ENCODE measurements at regions not wholly inside any gene's neighbourhood (a gene's known extent, or its start where the extent isn't known, plus 50 kb on each side); places are given as distances from the start of the nearest gene placed in this dataset.

GRCh38 chr11:134679592-134679991, 267.6 kb upstream of the B3GAT1 start:
- no peaks in the 10 kb centered on the region for H3K9me3 ChIP-seq (ENCODE audit: low read length)

GRCh38 chr11:134678744-134679143, 266.7 kb upstream of the B3GAT1 start:
- Histone ChIP-seq H3K27me3 (ENCODE audit: insufficient read depth, low read length) (no peaks in the 10 kb centered on the region), H3K9me2 (ENCODE audit: low read depth, low read length) (no peaks in the 10 kb centered on the region), H3K36me3 (ENCODE audit: insufficient read depth, low read length) (no peaks in the 10 kb centered on the region), H3K9ac (ENCODE audit: low read length) (no peak overlapping the region), H3K4me3 (ENCODE audit: low read depth, low read length, poor library complexity, severe bottlenecking) (no peak overlapping the region), H4K20me1 (ENCODE audit: insufficient read depth, low read length) (no peaks in the 10 kb centered on the region), H2AFZ (ENCODE audit: low read length) (no peak overlapping the region), H3F3A (ENCODE audit: insufficient read depth, low read length) (no peaks in the 10 kb centered on the region), H3K79me2 (ENCODE audit: insufficient read depth, low read length) (no peaks in the 10 kb centered on the region), H3K9me3 (ENCODE audit: low read length) (no peaks in the 10 kb centered on the region), H3K4me2 (ENCODE audit: low read length) (no peak overlapping the region), H3K4me1 (ENCODE audit: insufficient read depth, low read length, severe bottlenecking) (no peaks in the 10 kb centered on the region), H3K27ac (ENCODE audit: low read depth, low read length, poor library complexity, severe bottlenecking) (no peak overlapping the region)
- TF ChIP-seq EZH2 (IDR thresholded peaks at IDR 0.05; ENCODE audit: borderline replicate concordance, low read length) (no peak), CTCF (IDR thresholded peaks at IDR 0.05; ENCODE audit: low read length) (no peak)

More at GRCh38 chr11:134679592-134679991, 267.6 kb upstream of the B3GAT1 start:
- no peaks in the 10 kb centered on the region for H4K20me1 ChIP-seq (ENCODE audit: insufficient read depth, low read length)
- no peaks in the 10 kb centered on the region for H3K79me2 ChIP-seq (ENCODE audit: insufficient read depth, low read length)
- H2AFZ ChIP-seq (ENCODE audit: low read length): no peak overlapping the region
- TF ChIP-seq EZH2 (IDR thresholded peaks at IDR 0.05; ENCODE audit: borderline replicate concordance, low read length) (no peak), CTCF (IDR thresholded peaks at IDR 0.05; ENCODE audit: low read length) (no peak)
- H3K27me3 ChIP-seq (ENCODE audit: insufficient read depth, low read length): no peaks in the 10 kb centered on the region
- no peak overlapping the region for H3K9ac ChIP-seq (ENCODE audit: low read length)
- no peaks in the 10 kb centered on the region for H3F3A ChIP-seq (ENCODE audit: insufficient read depth, low read length)
- no peak overlapping the region for H3K27ac ChIP-seq (ENCODE audit: low read depth, low read length, poor library complexity, severe bottlenecking)
- no peak overlapping the region for H3K4me3 ChIP-seq (ENCODE audit: low read depth, low read length, poor library complexity, severe bottlenecking)
- no peak overlapping the region for H3K4me2 ChIP-seq (ENCODE audit: low read length)
- H3K4me1 ChIP-seq (ENCODE audit: insufficient read depth, low read length, severe bottlenecking): no peaks in the 10 kb centered on the region
- H3K36me3 ChIP-seq (ENCODE audit: insufficient read depth, low read length): no peaks in the 10 kb centered on the region
- H3K9me2 ChIP-seq (ENCODE audit: low read depth, low read length): no peaks in the 10 kb centered on the region

- Histone ChIP-seq H3K9ac (ENCODE audit: low read length) (no peak overlapping the region), H3K9me2 (ENCODE audit: low read depth, low read length) (no peaks in the 10 kb centered on the region), H3K4me3 (ENCODE audit: low read depth, low read length, poor library complexity, severe bottlenecking) (no peak overlapping the region), H3K79me2 (ENCODE audit: insufficient read depth, low read length) (no peaks in the 10 kb centered on the region), H3K36me3 (ENCODE audit: insufficient read depth, low read length) (no peaks in the 10 kb centered on the region), H3K27me3 (ENCODE audit: insufficient read depth, low read length) (no peaks in the 10 kb centered on the region), H2AFZ (ENCODE audit: low read length) (no peak overlapping the region), H3K27ac (ENCODE audit: low read depth, low read length, poor library complexity, severe bottlenecking) (no peak overlapping the region), H3F3A (ENCODE audit: insufficient read depth, low read length) (no peaks in the 10 kb centered on the region), H3K4me1 (ENCODE audit: insufficient read depth, low read length, severe bottlenecking) (no peaks in the 10 kb centered on the region), H4K20me1 (ENCODE audit: insufficient read depth, low read length) (no peaks in the 10 kb centered on the region), H3K9me3 (ENCODE audit: low read length) (no peaks in the 10 kb centered on the region), H3K4me2 (ENCODE audit: low read length) (no peak overlapping the region)
- TF ChIP-seq EZH2 (IDR thresholded peaks at IDR 0.05; ENCODE audit: borderline replicate concordance, low read length): no peak
- TF ChIP-seq CTCF (IDR thresholded peaks at IDR 0.05; ENCODE audit: low read length): no peak
Measured at GRCh38 chr11:134677891-134678551, 266.0 kb upstream of the B3GAT1 start.

All from OCI-LY1 (cell line).